Neuronal stem cell (in vitro differentiated cells): ENCODE measurements at regions not wholly inside any gene's neighbourhood (a gene's known extent, or its start where the extent isn't known, plus 50 kb on each side); places are given as distances from the start of the nearest gene placed in this dataset.
A peak's percentile ranks its signal among the peaks of the same experiment; 100 is the strongest.

Experiments
- DNase-seq: peaks from one replicate; pipeline ENCODE4 v3.0.0-alpha.2; 2013; ENCODE audit warnings: low spot score
- H2AFZ ChIP-seq: one replicate; pipeline ENCODE4 v1.6.1; 2013; ENCODE audit warnings: mild to moderate bottlenecking, low read length, inconsistent platforms
- H2AK5ac ChIP-seq: 2 replicates; pipeline ENCODE4 v1.6.1; 2013; ENCODE audit warnings: low read depth, mild to moderate bottlenecking, inconsistent platforms, low read length, moderate library complexity, mixed read lengths
- H2BK120ac ChIP-seq: 2 replicates; pipeline ENCODE4 v1.6.1; 2013; ENCODE audit warnings: low read depth, mild to moderate bottlenecking, inconsistent platforms, low read length, moderate library complexity, mixed read lengths
- H2BK12ac ChIP-seq: one replicate; pipeline ENCODE4 v1.6.1; 2013; ENCODE audit warnings: low read length, inconsistent platforms
- H2BK15ac ChIP-seq: 2 replicates; pipeline ENCODE4 v1.6.1; 2013; ENCODE audit warnings: mild to moderate bottlenecking, low read length, inconsistent platforms, mixed read lengths
- H2BK5ac ChIP-seq: one replicate; pipeline ENCODE4 v1.6.1; 2013; ENCODE audit warnings: inconsistent platforms, mild to moderate bottlenecking, low read length, moderate library complexity
- H3K14ac ChIP-seq: one replicate; pipeline ENCODE4 v1.6.1; 2013; ENCODE audit warnings: low read length, inconsistent platforms
- H3K18ac ChIP-seq: 2 replicates; pipeline ENCODE4 v1.6.1; 2013; ENCODE audit warnings: low read length, inconsistent platforms
- H3K23ac ChIP-seq: 2 replicates; pipeline ENCODE4 v1.6.1; 2013; ENCODE audit warnings: low read depth, mild to moderate bottlenecking, mixed read lengths, low read length, inconsistent platforms; ENCODE audit not compliant: poor library complexity
- H3K27ac ChIP-seq: replicated peaks from 3 replicates; pipeline ENCODE4 v1.5.1; 2013; ENCODE audit warnings: low read length, inconsistent platforms
- H3K27me3 ChIP-seq, 3 experiments: 2 replicates each; pipeline ENCODE4 v1.6.1; 2013; ENCODE audit warnings: low read length in 3 of 3, mild to moderate bottlenecking in 2 of 3, inconsistent platforms in 1 of 3, low read depth in 1 of 3, mixed read lengths in 1 of 3, moderate library complexity in 1 of 3; ENCODE audit not compliant: control insufficient read depth in 3 of 3, insufficient read depth in 3 of 3
- H3K36me3 ChIP-seq, 2 donors: replicated peaks in 1 of 2; 2 replicates each; pipeline ENCODE4 v1.6.1; 2013; ENCODE audit warnings: low read length in 2 of 2; ENCODE audit not compliant: control insufficient read depth in 2 of 2, insufficient read depth in 2 of 2
- H3K4ac ChIP-seq: 2 replicates; pipeline ENCODE4 v1.6.1; 2013; ENCODE audit warnings: inconsistent platforms, mild to moderate bottlenecking, low read length, moderate library complexity
- H3K4me1 ChIP-seq, 2 donors: 1 replicate in 1 of 2; 2 replicates in 1 of 2; pipeline ENCODE4 v1.6.1; 2013; ENCODE audit warnings: low read length in 2 of 2, low read depth in 1 of 2; ENCODE audit not compliant: control insufficient read depth in 2 of 2, insufficient read depth in 1 of 2
- H3K4me2 ChIP-seq: one replicate; pipeline ENCODE4 v1.6.1; 2013; ENCODE audit warnings: mild to moderate bottlenecking, low read length, inconsistent platforms; ENCODE audit not compliant: insufficient read depth, poor library complexity, severe bottlenecking
- H3K4me3 ChIP-seq, 2 donors: 2 replicates each; pipeline ENCODE4 v1.5.1; 2013; ENCODE audit warnings: low read length in 2 of 2, mild to moderate bottlenecking in 2 of 2, inconsistent platforms in 1 of 2, moderate library complexity in 1 of 2
- H3K79me1 ChIP-seq: one replicate; pipeline ENCODE4 v1.6.1; 2013; ENCODE audit warnings: low read depth, mild to moderate bottlenecking, inconsistent platforms, low read length, moderate library complexity
- H3K9ac ChIP-seq: one replicate; pipeline ENCODE4 v1.6.1; 2013; ENCODE audit warnings: mild to moderate bottlenecking, low read depth, low read length, inconsistent platforms; ENCODE audit not compliant: poor library complexity
- H3K9me3 ChIP-seq, 2 donors: replicated peaks in 1 of 2; 2 replicates each; pipeline versions ENCODE3 to v1.6.1; 2013; ENCODE audit warnings: low read length in 2 of 2, mild to moderate bottlenecking in 2 of 2, inconsistent platforms in 1 of 2, low read depth in 1 of 2, mixed read lengths in 1 of 2, moderate library complexity in 1 of 2; ENCODE audit not compliant: control insufficient read depth in 2 of 2, insufficient read depth in 1 of 2
- H4K8ac ChIP-seq: one replicate; pipeline ENCODE4 v1.6.1; 2013; ENCODE audit warnings: low read depth, mild to moderate bottlenecking, inconsistent platforms, low read length, moderate library complexity
- H4K91ac ChIP-seq: one replicate; pipeline ENCODE4 v1.6.1; 2013; ENCODE audit warnings: low read length, low read depth, mild to moderate bottlenecking, inconsistent platforms; ENCODE audit not compliant: poor library complexity
- WGBS, 2 donors: extraction: QIAGEN DNeasy Blood & Tissue Kit; methylation state at CpG; one replicate each; pipeline ENCODE4 v1.1.7; 2013; ENCODE audit warnings: missing lambda C conversion rate in 2 of 2, mixed read lengths in 1 of 2; ENCODE audit not compliant: insufficient read length in 2 of 2, insufficient replicate concordance in 1 of 2; ENCODE audit errors: extremely low coverage in 2 of 2; 5-methylcytosine and 5-hydroxymethylcytosine counted together

- H3K18ac ChIP-seq, result no peak overlapping the region
- H3K4me3 ChIP-seq, result no peak overlapping the region
- H3K27me3 ChIP-seq, result peaks cover 0 to 13% (median 0%) of the 10 kb centered on the region in 3 experiments
- H2BK12ac ChIP-seq, result no peak overlapping the region
- no peak overlapping the region for H2BK120ac ChIP-seq
- H4K8ac ChIP-seq, result no peak overlapping the region
- H3K4me2 ChIP-seq, result no peak overlapping the region
- peaks cover 0 to 4% of the 10 kb centered on the region in 2 donors for H3K9me3 ChIP-seq
- 100% methylated on average over 2 of the region's 2 CpGs for WGBS, 2 donors
- no peak overlapping the region for H4K91ac ChIP-seq
- peaks cover 2% of the 10 kb centered on the region for H3K79me1 ChIP-seq
- H3K23ac ChIP-seq, result no peak overlapping the region
- H3K4me1 ChIP-seq, result peaks cover 2 to 9% of the 10 kb centered on the region in 2 donors
- H3K14ac ChIP-seq, result no peak overlapping the region
- no peak for DNase-seq
- no peak overlapping the region for H2AFZ ChIP-seq
- no peak overlapping the region for H2AK5ac ChIP-seq
- H2BK5ac ChIP-seq, result no peak overlapping the region
- H3K4ac ChIP-seq, result no peak overlapping the region
- no peak overlapping the region for H3K27ac ChIP-seq
- no peaks in the 10 kb centered on the region for H3K36me3 ChIP-seq
- no peak overlapping the region for H2BK15ac ChIP-seq
- no peak overlapping the region for H3K9ac ChIP-seq
Measured at GRCh38 chrX:457292-457679, 70.6 kb upstream of the PPP2R3B start.

GRCh38 chrX:458631-459061, 71.9 kb upstream of the PPP2R3B start:
- Histone ChIP-seq H2AK5ac (no peak overlapping the region), H3K9ac (no peak overlapping the region), H3K79me1 (peaks cover 2% of the 10 kb centered on the region), H3K4ac (no peak overlapping the region), H3K27me3 (peaks cover 0 to 13% (median 0%) of the 10 kb centered on the region in 3 experiments), H2BK5ac (no peak overlapping the region), H3K4me3 (no peak overlapping the region), H3K18ac (no peak overlapping the region), H2BK12ac (no peak overlapping the region), H2AFZ (no peak overlapping the region), H3K4me1 (peaks cover 2 to 9% of the 10 kb centered on the region in 2 donors), H2BK15ac (no peak overlapping the region), H3K36me3 (no peaks in the 10 kb centered on the region), H3K9me3 (peaks cover 0 to 4% of the 10 kb centered on the region in 2 donors), H2BK120ac (no peak overlapping the region), H3K4me2 (no peak overlapping the region), H3K14ac (no peak overlapping the region), H3K23ac (no peak overlapping the region), H3K27ac (no peak overlapping the region), H4K91ac (no peak overlapping the region), H4K8ac (no peak overlapping the region)
- DNase-seq, result no peak
- WGBS, 2 donors, result no CpG with 5 or more reads among the region's 20 CpGs

GRCh38 chrX:459611-460010, 72.9 kb upstream of the PPP2R3B start:
- Histone ChIP-seq H2BK5ac (no peak overlapping the region), H4K91ac (no peak overlapping the region), H3K9ac (no peak overlapping the region), H3K14ac (no peak overlapping the region), H2BK12ac (no peak overlapping the region), H3K9me3 (peaks cover 0 to 4% of the 10 kb centered on the region in 2 donors), H3K4ac (no peak overlapping the region), H3K27ac (no peak overlapping the region), H3K23ac (no peak overlapping the region), H3K4me2 (no peak overlapping the region), H3K27me3 (peaks cover 0 to 13% (median 0%) of the 10 kb centered on the region in 3 experiments), H2BK120ac (no peak overlapping the region), H4K8ac (no peak overlapping the region), H3K4me3 (no peak overlapping the region), H3K79me1 (peaks cover 2% of the 10 kb centered on the region), H2AK5ac (no peak overlapping the region), H3K36me3 (no peaks in the 10 kb centered on the region), H3K18ac (peak overlapping the region; percentile 19), H3K4me1 (peaks cover 2 to 9% of the 10 kb centered on the region in 2 donors), H2AFZ (peak overlapping the region; percentile 56), H2BK15ac (no peak overlapping the region)
- no peak for DNase-seq
- no CpG with 5 or more reads among the region's 20 CpGs for WGBS, 2 donors

- no peak overlapping the region for H3K4ac ChIP-seq
- peak overlapping the region; percentile 35 for H2BK5ac ChIP-seq
- H3K18ac ChIP-seq, result peak overlapping the region; percentile 80
- peak overlapping the region; percentile 56 for H2AFZ ChIP-seq
- H4K91ac ChIP-seq, result no peak overlapping the region
- H3K23ac ChIP-seq, result no peak overlapping the region
- no peak overlapping the region for H2AK5ac ChIP-seq
- H4K8ac ChIP-seq, result peak overlapping the region; percentile 43
- peaks cover 2% of the 10 kb centered on the region for H3K79me1 ChIP-seq
- no peak overlapping the region for H2BK15ac ChIP-seq
- no peak overlapping the region for H2BK120ac ChIP-seq
- no CpG with 5 or more reads among the region's 11 CpGs for WGBS, 2 donors
- peaks cover 2 to 9% of the 10 kb centered on the region in 2 donors for H3K4me1 ChIP-seq
- peak overlapping the region; percentile 2 for H3K27ac ChIP-seq
- no peak overlapping the region for H2BK12ac ChIP-seq
- H3K27me3 ChIP-seq, result peaks cover 0 to 13% (median 0%) of the 10 kb centered on the region in 3 experiments
- H3K36me3 ChIP-seq, result no peaks in the 10 kb centered on the region
- peak overlapping the region; percentile 38 for H3K14ac ChIP-seq
- no peak for DNase-seq
- H3K9me3 ChIP-seq, result peaks cover 0 to 4% of the 10 kb centered on the region in 2 donors
- no peak overlapping the region for H3K4me3 ChIP-seq
- H3K4me2 ChIP-seq, result no peak overlapping the region
- H3K9ac ChIP-seq, result no peak overlapping the region
Measured at GRCh38 chrX:460116-460515, 73.4 kb upstream of the PPP2R3B start.
